Astrocyte (in vitro differentiated cells and primary cell): ENCODE measurements at regions not wholly inside any gene's neighbourhood (a gene's known extent, or its start where the extent isn't known, plus 50 kb on each side); places are given as distances from the start of the nearest gene placed in this dataset.
"Not testable (repeated sequence)": the region's sequence is repeated elsewhere in the genome, so short reads cannot be mapped to it uniquely, and the experiment has no call there.

Experiments
- EZH2 ChIP-seq: IDR thresholded peaks from 2 replicates; pipeline ENCODE4 v1.6.1; 2012; ENCODE audit warnings: mild to moderate bottlenecking, low read length, inconsistent platforms; ENCODE audit not compliant: insufficient read depth
- TF ChIP-seq, protein P1 (sequence below): IDR thresholded peaks from 2 replicates; pipeline ENCODE4 v1.5.1; 2011; ENCODE audit warnings: low read depth, mild to moderate bottlenecking, inconsistent platforms, low read length, moderate library complexity; ENCODE audit not compliant: insufficient read depth

DNA sequence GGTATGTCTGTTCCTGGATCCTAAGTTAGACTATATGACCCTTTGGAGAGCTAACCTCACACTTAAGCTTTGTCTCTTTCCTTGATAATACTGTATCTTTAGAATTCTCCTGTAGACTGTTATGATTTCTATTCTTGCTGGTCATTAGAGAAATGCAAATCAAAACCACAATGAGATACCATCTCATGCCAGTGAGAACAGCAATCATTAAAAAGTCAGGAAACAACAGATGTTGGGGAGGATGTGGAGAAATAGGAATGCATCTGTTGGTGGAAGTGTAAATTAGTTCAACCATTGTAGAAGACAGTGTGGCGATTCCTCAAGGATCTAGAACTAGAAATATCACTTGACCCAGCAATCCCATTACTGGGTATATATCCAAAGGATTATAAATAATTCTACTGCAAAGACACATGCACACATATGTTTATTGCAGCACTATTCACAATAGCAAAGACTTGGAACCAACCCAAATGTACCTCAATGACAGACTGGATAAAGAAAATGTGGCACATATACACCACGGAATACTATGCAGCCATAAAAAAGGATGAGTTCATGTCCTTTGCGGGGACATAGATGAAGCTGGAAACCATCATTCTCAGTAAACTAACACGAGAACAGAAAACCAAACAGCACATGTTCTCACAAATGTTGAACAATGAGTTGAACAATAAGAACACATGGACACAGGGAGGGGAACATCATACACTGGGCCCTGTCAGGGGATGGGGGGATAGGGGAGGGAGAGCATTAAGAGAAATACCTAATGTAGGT, 867.8 kb upstream of the ADGRB3 start:
- TF ChIP-seq, protein P1, sequence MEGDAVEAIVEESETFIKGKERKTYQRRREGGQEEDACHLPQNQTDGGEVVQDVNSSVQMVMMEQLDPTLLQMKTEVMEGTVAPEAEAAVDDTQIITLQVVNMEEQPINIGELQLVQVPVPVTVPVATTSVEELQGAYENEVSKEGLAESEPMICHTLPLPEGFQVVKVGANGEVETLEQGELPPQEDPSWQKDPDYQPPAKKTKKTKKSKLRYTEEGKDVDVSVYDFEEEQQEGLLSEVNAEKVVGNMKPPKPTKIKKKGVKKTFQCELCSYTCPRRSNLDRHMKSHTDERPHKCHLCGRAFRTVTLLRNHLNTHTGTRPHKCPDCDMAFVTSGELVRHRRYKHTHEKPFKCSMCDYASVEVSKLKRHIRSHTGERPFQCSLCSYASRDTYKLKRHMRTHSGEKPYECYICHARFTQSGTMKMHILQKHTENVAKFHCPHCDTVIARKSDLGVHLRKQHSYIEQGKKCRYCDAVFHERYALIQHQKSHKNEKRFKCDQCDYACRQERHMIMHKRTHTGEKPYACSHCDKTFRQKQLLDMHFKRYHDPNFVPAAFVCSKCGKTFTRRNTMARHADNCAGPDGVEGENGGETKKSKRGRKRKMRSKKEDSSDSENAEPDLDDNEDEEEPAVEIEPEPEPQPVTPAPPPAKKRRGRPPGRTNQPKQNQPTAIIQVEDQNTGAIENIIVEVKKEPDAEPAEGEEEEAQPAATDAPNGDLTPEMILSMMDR = not testable (repeated sequence)
- not testable (repeated sequence) for TF ChIP-seq EZH2
